ENCODE measurements at regions not wholly inside any gene's neighbourhood (a gene's known extent, or its start where the extent isn't known, plus 50 kb on each side); places are given as distances from the start of the nearest gene placed in this dataset.

GRCh38 chr4:28890949-28891775, 1829.0 kb upstream of the PCDH7 start:
- DNase-seq, result no peak

- DNase-seq, result no peak
These were observed 1806.7 kb upstream of the PCDH7 start for GRCh38 chr4:28913466-28913865.

- no peak for DNase-seq
These were observed 1803.6 kb upstream of the PCDH7 start for GRCh38 chr4:28916585-28916984.

GRCh38 chr4:28918871-28919270, 1801.3 kb upstream of the PCDH7 start:
- no peak for DNase-seq

GRCh38 chr4:28921886-28922285, 1798.3 kb upstream of the PCDH7 start:
- no peak for DNase-seq

- DNase-seq, result no peak
These were observed 1794.0 kb upstream of the PCDH7 start for GRCh38 chr4:28926156-28926555.

GRCh38 chr4:28942631-28943030, 1777.5 kb upstream of the PCDH7 start:
- no peak for DNase-seq

- no peak for DNase-seq
These were observed 1772.8 kb upstream of the PCDH7 start for GRCh38 chr4:28947374-28947773.

GRCh38 chr4:28948501-28948900, 1771.7 kb upstream of the PCDH7 start:
- DNase-seq, result no peak

GRCh38 chr4:28966982-28967381, 1753.2 kb upstream of the PCDH7 start:
- DNase-seq, result no peak

GRCh38 chr4:28973587-28974350, 1746.4 kb upstream of the PCDH7 start:
- DNase-seq, result no peak

- DNase-seq, result no peak
These were observed 1743.8 kb upstream of the PCDH7 start for GRCh38 chr4:28976369-28976768.

- DNase-seq, result no peak
These were observed 1718.0 kb upstream of the PCDH7 start for GRCh38 chr4:29002151-29002550.

- DNase-seq, result no peak
These were observed 1714.3 kb upstream of the PCDH7 start for GRCh38 chr4:29005838-29006237.

- no peak for DNase-seq
These were observed 1710.3 kb upstream of the PCDH7 start for GRCh38 chr4:29009908-29010307.

- no peak for DNase-seq
These were observed 1706.8 kb upstream of the PCDH7 start for GRCh38 chr4:29013341-29013740.

GRCh38 chr4:29014555-29014954, 1705.6 kb upstream of the PCDH7 start:
- DNase-seq, result no peak

- DNase-seq, result no peak
These were observed 1686.5 kb upstream of the PCDH7 start for GRCh38 chr4:29033703-29034102.

GRCh38 chr4:29037501-29037900, 1682.7 kb upstream of the PCDH7 start:
- DNase-seq, result no peak

GRCh38 chr4:29043411-29043810, 1676.8 kb upstream of the PCDH7 start:
- DNase-seq, result no peak

- DNase-seq, result no peak
These were observed 1674.0 kb upstream of the PCDH7 start for GRCh38 chr4:29046186-29046585.

- DNase-seq, result no peak
These were observed 1673.4 kb upstream of the PCDH7 start for GRCh38 chr4:29046781-29047180.

- DNase-seq, result no peak
These were observed 1672.7 kb upstream of the PCDH7 start for GRCh38 chr4:29047341-29048041.

Data from SHP77 treated with DMSO at 0.1 percent for 48 hours (cell line).